Astrocyte (in vitro differentiated cells and primary cell): ENCODE measurements at regions not wholly inside any gene's neighbourhood (a gene's known extent, or its start where the extent isn't known, plus 50 kb on each side); places are given as distances from the start of the nearest gene placed in this dataset.

Experiments
- CTCF ChIP-seq: IDR thresholded peaks from 2 replicates; pipeline ENCODE4 v1.5.1; 2011; ENCODE audit warnings: low read depth, mild to moderate bottlenecking, inconsistent platforms, low read length, moderate library complexity; ENCODE audit not compliant: insufficient read depth
- EZH2 ChIP-seq: IDR thresholded peaks from 2 replicates; pipeline ENCODE4 v1.6.1; 2012; ENCODE audit warnings: mild to moderate bottlenecking, low read length, inconsistent platforms; ENCODE audit not compliant: insufficient read depth

GRCh38 chr14:85391455-85391854 lies 138.5 kb upstream of the FLRT2 start:
- TF ChIP-seq CTCF (no peak), EZH2 (no peak)
